Esophagus muscularis mucosa (tissue), 4 donors: ENCODE measurements at regions not wholly inside any gene's neighbourhood (a gene's known extent, or its start where the extent isn't known, plus 50 kb on each side); places are given as distances from the start of the nearest gene placed in this dataset.

ENCODE experiments used
- CTCF ChIP-seq, 3 experiments: fragments of 200-600 bp in 2 of 3; fragments of 450-650 bp in 1 of 3; sonication (generic) in 2 of 3; IDR thresholded peaks; one replicate each; pipeline ENCODE4 v1.5.1; 2017 to 2019; ENCODE audit warnings: antibody characterized with exemption in 3 of 3, mild to moderate bottlenecking in 2 of 3, moderate library complexity in 1 of 3
- EP300 ChIP-seq: sonication (generic); formaldehyde crosslinking; IDR thresholded peaks from one replicate; pipeline ENCODE4 v1.6.1; 2017; ENCODE audit warnings: antibody characterized with exemption
- POLR2A ChIP-seq: fragments of 450-650 bp; IDR thresholded peaks from one replicate; pipeline ENCODE4 v1.6.1; 2017; ENCODE audit warnings: antibody characterized with exemption, moderate library complexity, mild to moderate bottlenecking, low read depth
- POLR2AphosphoS5 ChIP-seq, 2 donors: sonication (generic); formaldehyde crosslinking; IDR thresholded peaks; one replicate each; pipeline ENCODE4 v1.6.1; 2017; ENCODE audit warnings: antibody characterized with exemption in 2 of 2

GRCh38 chr3:109927161-109927560, 589.8 kb upstream of the DPPA4 start:
- no peak for TF ChIP-seq EP300
- no peak for TF ChIP-seq CTCF (IDR thresholded peaks at IDR 0.05)
- TF ChIP-seq POLR2A = no peak
- TF ChIP-seq POLR2AphosphoS5 (IDR thresholded peaks at IDR 0.05) = no peak
